B cell (primary cell): ENCODE measurements at regions not wholly inside any gene's neighbourhood (a gene's known extent, or its start where the extent isn't known, plus 50 kb on each side); places are given as distances from the start of the nearest gene placed in this dataset.

Experiments used
- ATAC-seq: fragments of 200-7000 bp; cut with Tn5 transposase; one replicate; pipeline ENCODE4 v1.10.0; 2021; ENCODE audit warnings: low read depth, mild to moderate bottlenecking, moderate number of reproducible peaks, moderate library complexity
- CTCF ChIA-PET: fragments of 350-600 bp; sonication (Branson Sonifier 250); formaldehyde crosslinking; loops from one replicate; lab custom pipeline; 2021; ENCODE audit warnings: antibody characterized with exemption, inconsistent platforms; lab: Charles Lee
- POLR2A ChIA-PET: fragments of 350-600 bp; sonication (Branson Sonifier 250); formaldehyde crosslinking; loops from one replicate; lab custom pipeline; 2021; ENCODE audit warnings: antibody characterized with exemption; lab: Charles Lee
- DNase-seq: peaks from one replicate; pipeline ENCODE4 v3.0.0; 2013
- H2AFZ ChIP-seq: 2 replicates; pipeline ENCODE4 v1.6.1; 2012; ENCODE audit warnings: mild to moderate bottlenecking, low read depth, low read length; ENCODE audit not compliant: insufficient read depth, poor library complexity, severe bottlenecking
- H3K27ac ChIP-seq, 2 donors: 1 replicate in 1 of 2; 2 replicates in 1 of 2; pipeline ENCODE4 v1.5.1; 2012 to 2013; ENCODE audit warnings: low read length in 2 of 2, mild to moderate bottlenecking in 2 of 2, moderate library complexity in 1 of 2
- H3K27me3 ChIP-seq, 4 experiments: fragments of 200-600 bp in 1 of 4; sonication (generic) in 1 of 4; replicated peaks in 1 of 4; 1 replicate in 2 of 4; 2 replicates in 2 of 4; pipeline versions ENCODE4 v1.6.1 to v1.7.0; 2013 to 2016; ENCODE audit warnings: low read length in 3 of 4, mild to moderate bottlenecking in 2 of 4, mixed read lengths in 1 of 4, moderate library complexity in 1 of 4; ENCODE audit not compliant: insufficient read depth in 4 of 4, control insufficient read depth in 3 of 4; ENCODE audit errors: control extremely low read depth in 1 of 4
- H3K36me3 ChIP-seq, 2 experiments: replicated peaks in 1 of 2; 1 replicate in 1 of 2; 2 replicates in 1 of 2; pipeline versions ENCODE4 v1.6.1 to v1.7.1; 2013; ENCODE audit warnings: low read length in 1 of 2; ENCODE audit not compliant: insufficient read depth in 2 of 2, control insufficient read depth in 1 of 2; ENCODE audit errors: control extremely low read depth in 1 of 2, extremely low read depth in 1 of 2
- H3K4me1 ChIP-seq, 2 donors: fragments of 200-600 bp in 1 of 2; sonication (generic) in 1 of 2; 1 replicate in 1 of 2; 2 replicates in 1 of 2; pipeline versions ENCODE4 v1.5.1 to v1.6.1; 2013 to 2017; ENCODE audit warnings: low read length in 2 of 2; ENCODE audit not compliant: control insufficient read depth in 2 of 2, insufficient read depth in 2 of 2
- H3K4me2 ChIP-seq: replicated peaks from 2 replicates; pipeline ENCODE3; 2012; ENCODE audit warnings: mild to moderate bottlenecking, low read depth, low read length; ENCODE audit not compliant: poor library complexity, severe bottlenecking
- H3K4me3 ChIP-seq, 5 experiments: fragments of 200-600 bp in 1 of 5; sonication (generic) in 1 of 5; 1 replicate in 3 of 5; 2 replicates in 2 of 5; pipeline versions ENCODE4 v1.5.1 to v1.7.0; 2011 to 2016; ENCODE audit warnings: low read length in 4 of 5, mild to moderate bottlenecking in 4 of 5, low read depth in 2 of 5, control low read depth in 1 of 5, moderate library complexity in 1 of 5; ENCODE audit not compliant: insufficient read depth in 1 of 5; ENCODE audit errors: control extremely low read depth in 1 of 5, extremely low read depth in 1 of 5
- H3K79me2 ChIP-seq: fragments of 200-600 bp; sonication (generic); one replicate; pipeline ENCODE4 v1.6.0; 2016; ENCODE audit warnings: low read length; ENCODE audit not compliant: control insufficient read depth, insufficient read depth
- H3K9ac ChIP-seq: fragments of 200-600 bp; sonication (generic); 2 replicates; pipeline ENCODE4 v1.6.1; 2017; ENCODE audit warnings: mild to moderate bottlenecking, low read length, moderate library complexity
- H3K9me3 ChIP-seq, 3 donors: one replicate each; pipeline versions ENCODE4 v1.6.1 to v1.7.1; 2013; ENCODE audit warnings: low read length in 2 of 3; ENCODE audit not compliant: control insufficient read depth in 2 of 3, insufficient read depth in 1 of 3; ENCODE audit errors: control extremely low read depth in 1 of 3
- H4K20me1 ChIP-seq: 2 replicates; pipeline ENCODE4 v1.6.0; 2012; ENCODE audit warnings: mild to moderate bottlenecking, low read length; ENCODE audit not compliant: insufficient read depth, control insufficient read depth, poor library complexity, severe bottlenecking
- H3K27ac Mint-ChIP-seq: one replicate; pipeline ENCODE4 v1.8.0; 2021; ENCODE audit warnings: mixed read lengths
- H3K27me3 Mint-ChIP-seq: one replicate; pipeline ENCODE4 v1.8.0; 2021; ENCODE audit warnings: mixed read lengths
- H3K4me1 Mint-ChIP-seq: one replicate; pipeline ENCODE4 v1.8.0; 2021; ENCODE audit warnings: mixed read lengths
- H3K4me3 Mint-ChIP-seq: one replicate; pipeline ENCODE4 v1.8.0; 2021; ENCODE audit warnings: mixed read lengths
- H3K9me3 Mint-ChIP-seq: one replicate; pipeline ENCODE4 v1.8.0; 2022; ENCODE audit warnings: mixed read lengths; ENCODE audit not compliant: insufficient read depth
- EZH2 ChIP-seq: IDR thresholded peaks from 2 replicates; pipeline ENCODE4 v1.6.1; 2012; ENCODE audit warnings: borderline replicate concordance, low read depth, mild to moderate bottlenecking, moderate library complexity, low read length; ENCODE audit not compliant: insufficient read depth, poor library complexity, severe bottlenecking
- intact Hi-C: fragments of 100-400 bp; cut with micrococcal nuclease; formaldehyde crosslinking; loops from one replicate; pipeline ENCODE4 v1.10.0; 2022
- TF ChIP-seq, protein P1 (sequence below): fragments of 200-600 bp; IDR thresholded peaks from one replicate; pipeline ENCODE4 v1.8.0; 2022; ENCODE audit warnings: antibody characterized with exemption, mild to moderate bottlenecking

DNA sequence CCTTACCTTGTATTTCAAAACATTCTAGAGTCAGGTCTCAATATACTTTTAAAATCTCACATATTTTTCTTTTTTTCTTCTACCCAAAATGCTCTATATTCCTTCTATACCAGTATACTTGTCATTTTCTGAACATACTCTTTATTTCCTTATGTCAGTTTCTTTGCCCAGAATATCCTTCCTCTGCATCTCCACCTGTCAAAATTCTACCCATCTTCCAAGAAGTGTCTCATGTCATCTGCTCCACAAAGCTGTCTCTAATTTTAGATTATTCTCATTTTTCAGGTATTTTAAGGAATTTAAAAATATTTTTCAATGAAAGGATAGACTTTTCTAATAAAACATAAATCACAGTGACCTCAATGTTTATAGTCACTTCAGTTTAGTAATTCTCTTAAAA is 328.0 kb upstream of the SMIM30 start:
- H3K36me3 ChIP-seq, result no peaks in the 10 kb centered on the region
- no peaks in the 10 kb centered on the region for H3K9me3 ChIP-seq
- CTCF ChIA-PET, result no interaction called here
- no peak overlapping the region for H3K27ac ChIP-seq
- POLR2A ChIA-PET, result no interaction called here
- H3K27me3 ChIP-seq, result no peaks in the 10 kb centered on the region
- H3K4me3 ChIP-seq, result no peak overlapping the region
- H3K79me2 ChIP-seq, result no peaks in the 10 kb centered on the region
- no peak for DNase-seq
- no peak overlapping the region for H3K27ac Mint-ChIP-seq
- no peak overlapping the region for H3K4me2 ChIP-seq
- no peak overlapping the region for H2AFZ ChIP-seq
- ATAC-seq, result no peak
- TF ChIP-seq, protein P1, sequence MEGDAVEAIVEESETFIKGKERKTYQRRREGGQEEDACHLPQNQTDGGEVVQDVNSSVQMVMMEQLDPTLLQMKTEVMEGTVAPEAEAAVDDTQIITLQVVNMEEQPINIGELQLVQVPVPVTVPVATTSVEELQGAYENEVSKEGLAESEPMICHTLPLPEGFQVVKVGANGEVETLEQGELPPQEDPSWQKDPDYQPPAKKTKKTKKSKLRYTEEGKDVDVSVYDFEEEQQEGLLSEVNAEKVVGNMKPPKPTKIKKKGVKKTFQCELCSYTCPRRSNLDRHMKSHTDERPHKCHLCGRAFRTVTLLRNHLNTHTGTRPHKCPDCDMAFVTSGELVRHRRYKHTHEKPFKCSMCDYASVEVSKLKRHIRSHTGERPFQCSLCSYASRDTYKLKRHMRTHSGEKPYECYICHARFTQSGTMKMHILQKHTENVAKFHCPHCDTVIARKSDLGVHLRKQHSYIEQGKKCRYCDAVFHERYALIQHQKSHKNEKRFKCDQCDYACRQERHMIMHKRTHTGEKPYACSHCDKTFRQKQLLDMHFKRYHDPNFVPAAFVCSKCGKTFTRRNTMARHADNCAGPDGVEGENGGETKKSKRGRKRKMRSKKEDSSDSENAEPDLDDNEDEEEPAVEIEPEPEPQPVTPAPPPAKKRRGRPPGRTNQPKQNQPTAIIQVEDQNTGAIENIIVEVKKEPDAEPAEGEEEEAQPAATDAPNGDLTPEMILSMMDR, result no peak
- no peak for TF ChIP-seq EZH2
- H3K9ac ChIP-seq, result no peak overlapping the region
- no peak overlapping the region for H3K4me3 Mint-ChIP-seq
- no peaks in the 10 kb centered on the region for H4K20me1 ChIP-seq
- no peaks in the 10 kb centered on the region for H3K4me1 ChIP-seq
- no peaks in the 10 kb centered on the region for H3K4me1 Mint-ChIP-seq
- no peaks in the 10 kb centered on the region for H3K9me3 Mint-ChIP-seq
- intact Hi-C loops, result no loop called here
- no peaks in the 10 kb centered on the region for H3K27me3 Mint-ChIP-seq

GRCh38 chr7:113444261-113444660 is 325.9 kb upstream of the SMIM30 start:
- POLR2A ChIA-PET, result no interaction called here

More at GRCh38 chr7:113444261-113444660, 325.9 kb upstream of the SMIM30 start:
- CTCF ChIA-PET, result no interaction called here
- Histone ChIP-seq H3K4me3 (no peak overlapping the region), H2AFZ (no peak overlapping the region), H4K20me1 (no peaks in the 10 kb centered on the region), H3K9me3 (no peaks in the 10 kb centered on the region), H3K27ac (no peak overlapping the region), H3K4me2 (no peak overlapping the region), H3K36me3 (no peaks in the 10 kb centered on the region), H3K9ac (no peak overlapping the region), H3K27me3 (no peaks in the 10 kb centered on the region), H3K79me2 (no peaks in the 10 kb centered on the region), H3K4me1 (no peaks in the 10 kb centered on the region)
- no peaks in the 10 kb centered on the region for H3K9me3 Mint-ChIP-seq
- H3K27me3 Mint-ChIP-seq, result no peaks in the 10 kb centered on the region
- no peak for TF ChIP-seq EZH2
- TF ChIP-seq, protein P1, result no peak
- H3K27ac Mint-ChIP-seq, result no peak overlapping the region
- intact Hi-C loops, result no loop called here
- ATAC-seq (no peak), DNase-seq (no peak)
- H3K4me1 Mint-ChIP-seq, result no peaks in the 10 kb centered on the region
- H3K4me3 Mint-ChIP-seq, result no peak overlapping the region
